ENCODE measurements at regions not wholly inside any gene's neighbourhood (a gene's known extent, or its start where the extent isn't known, plus 50 kb on each side); places are given as distances from the start of the nearest gene placed in this dataset.

DNA sequence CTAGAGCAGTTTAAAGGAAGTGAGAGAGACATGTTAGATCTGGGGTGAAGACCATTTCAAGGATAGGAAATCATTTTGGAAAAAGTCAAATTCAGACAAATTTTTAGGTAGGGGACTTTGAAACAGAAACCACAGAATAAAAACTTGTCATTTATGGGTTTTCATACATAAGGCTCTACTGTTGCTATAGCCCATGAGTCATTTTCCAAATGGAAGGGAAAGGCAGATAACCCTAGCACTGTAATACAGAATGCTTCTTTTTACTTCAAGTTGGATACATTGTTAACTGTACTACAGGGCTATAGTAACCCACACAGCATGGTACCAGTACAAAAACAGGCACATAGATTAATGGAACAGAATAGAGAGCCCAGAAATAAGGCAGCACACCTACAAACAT, 455.4 kb downstream of the EBF1 start:
- DNase-seq (no peak), ATAC-seq (no peak)
- Mint-ChIP-seq H3K4me3 (no peak overlapping the region), H3K27me3 (ENCODE audit: low read depth) (no peaks in the 10 kb centered on the region), H3K4me1 (ENCODE audit: low read depth) (no peaks in the 10 kb centered on the region), H3K9me3 (no peaks in the 10 kb centered on the region), H3K36me3 (ENCODE audit: insufficient read depth) (no peaks in the 10 kb centered on the region)

DNA sequence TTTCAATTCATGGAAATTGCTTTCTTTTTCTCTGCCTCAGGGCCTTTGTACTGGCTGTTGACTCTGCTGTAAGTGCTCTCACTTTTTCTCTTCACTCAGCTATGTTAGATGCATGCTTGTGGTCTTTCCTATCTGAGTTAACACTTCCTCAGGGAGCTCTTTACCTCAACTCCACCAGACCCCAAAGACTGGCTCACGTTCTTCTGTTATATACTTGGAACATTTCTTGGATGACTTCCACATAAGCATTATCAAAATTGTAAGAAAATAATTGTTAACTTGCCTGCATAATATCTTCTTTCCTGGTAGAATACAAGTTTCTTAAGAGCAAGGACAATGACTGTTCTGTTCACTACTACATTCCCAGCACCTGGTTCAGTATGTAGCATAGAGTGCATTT, 455.9 kb downstream of the EBF1 start:
- no peaks in the 10 kb centered on the region for H3K4me1 Mint-ChIP-seq (ENCODE audit: low read depth)
- no peak overlapping the region for H3K4me3 Mint-ChIP-seq
- H3K9me3 Mint-ChIP-seq: no peaks in the 10 kb centered on the region
- H3K36me3 Mint-ChIP-seq (ENCODE audit: insufficient read depth): no peaks in the 10 kb centered on the region
- no peaks in the 10 kb centered on the region for H3K27me3 Mint-ChIP-seq (ENCODE audit: low read depth)
- no peak for DNase-seq
- no peak for ATAC-seq

DNA sequence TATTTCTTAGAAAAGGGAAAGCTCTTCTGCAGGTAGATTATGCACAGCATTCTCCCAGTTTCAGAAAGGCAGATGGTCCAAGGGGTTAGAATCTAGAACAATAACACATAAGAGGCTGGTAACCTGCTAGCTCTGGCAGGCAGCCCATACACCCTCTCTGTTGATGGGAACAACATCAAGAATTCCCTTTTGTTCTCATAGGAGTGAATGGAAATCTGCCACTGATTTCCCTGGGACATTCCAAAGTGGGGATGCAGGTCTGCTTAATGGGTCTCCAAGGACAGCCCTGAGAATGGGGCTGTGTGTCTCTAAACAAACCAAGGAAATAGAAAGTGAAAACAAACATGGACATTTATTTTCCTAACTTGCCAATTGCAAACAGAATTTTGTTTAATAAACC, 456.8 kb downstream of the EBF1 start:
- Mint-ChIP-seq H3K27me3 (ENCODE audit: low read depth) (no peaks in the 10 kb centered on the region), H3K4me1 (ENCODE audit: low read depth) (no peaks in the 10 kb centered on the region), H3K9me3 (no peaks in the 10 kb centered on the region), H3K36me3 (ENCODE audit: insufficient read depth) (no peaks in the 10 kb centered on the region), H3K4me3 (no peak overlapping the region)
- DNase-seq: no peak
- no peak for ATAC-seq

DNA sequence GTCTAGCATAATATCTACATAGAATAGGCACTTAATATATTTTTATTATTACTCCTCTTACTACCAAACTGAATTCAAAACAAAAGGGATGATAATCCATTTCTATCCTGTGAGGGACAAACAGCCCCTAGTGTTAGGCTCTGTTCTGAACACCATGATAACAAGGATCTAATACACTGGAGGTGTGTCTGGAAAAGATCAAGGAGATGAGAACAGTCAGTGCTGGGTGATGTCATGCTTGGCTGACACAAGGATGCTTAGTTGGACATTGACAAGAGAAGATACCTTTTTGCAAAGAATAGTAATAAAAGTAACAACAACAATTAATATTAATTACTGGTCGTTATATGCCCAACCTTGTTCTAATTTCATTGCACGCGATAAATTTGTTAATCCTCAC, 458.7 kb downstream of the EBF1 start:
- H3K36me3 Mint-ChIP-seq (ENCODE audit: insufficient read depth): no peaks in the 10 kb centered on the region
- H3K27me3 Mint-ChIP-seq (ENCODE audit: low read depth): no peaks in the 10 kb centered on the region
- ATAC-seq (no peak), DNase-seq (no peak)
- H3K4me1 Mint-ChIP-seq (ENCODE audit: low read depth): no peaks in the 10 kb centered on the region
- no peaks in the 10 kb centered on the region for H3K9me3 Mint-ChIP-seq
- H3K4me3 Mint-ChIP-seq: no peak overlapping the region

DNA sequence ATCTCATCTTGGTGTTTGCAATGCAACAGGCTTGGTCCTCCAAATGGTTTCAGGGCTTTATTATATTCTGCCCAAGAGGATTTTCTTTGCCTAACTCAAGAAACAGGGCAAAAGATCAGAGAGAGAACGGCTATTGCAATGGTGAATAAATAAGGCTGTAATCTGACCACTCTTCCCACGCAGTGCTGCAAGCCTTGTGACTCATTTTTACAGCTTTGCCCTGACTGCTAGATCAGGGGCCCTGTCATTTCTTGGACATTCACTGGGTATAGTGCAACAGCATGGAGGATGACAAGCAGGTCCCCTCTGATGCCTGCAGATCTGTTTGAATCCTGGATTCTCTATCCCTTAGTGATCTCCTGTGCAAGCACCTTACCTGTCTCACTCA, 459.1 kb downstream of the EBF1 start:
- Mint-ChIP-seq H3K27me3 (ENCODE audit: low read depth) (no peaks in the 10 kb centered on the region), H3K4me1 (ENCODE audit: low read depth) (no peaks in the 10 kb centered on the region), H3K36me3 (ENCODE audit: insufficient read depth) (no peaks in the 10 kb centered on the region), H3K4me3 (no peak overlapping the region), H3K9me3 (no peaks in the 10 kb centered on the region)
- ATAC-seq: no peak
- DNase-seq: no peak

DNA sequence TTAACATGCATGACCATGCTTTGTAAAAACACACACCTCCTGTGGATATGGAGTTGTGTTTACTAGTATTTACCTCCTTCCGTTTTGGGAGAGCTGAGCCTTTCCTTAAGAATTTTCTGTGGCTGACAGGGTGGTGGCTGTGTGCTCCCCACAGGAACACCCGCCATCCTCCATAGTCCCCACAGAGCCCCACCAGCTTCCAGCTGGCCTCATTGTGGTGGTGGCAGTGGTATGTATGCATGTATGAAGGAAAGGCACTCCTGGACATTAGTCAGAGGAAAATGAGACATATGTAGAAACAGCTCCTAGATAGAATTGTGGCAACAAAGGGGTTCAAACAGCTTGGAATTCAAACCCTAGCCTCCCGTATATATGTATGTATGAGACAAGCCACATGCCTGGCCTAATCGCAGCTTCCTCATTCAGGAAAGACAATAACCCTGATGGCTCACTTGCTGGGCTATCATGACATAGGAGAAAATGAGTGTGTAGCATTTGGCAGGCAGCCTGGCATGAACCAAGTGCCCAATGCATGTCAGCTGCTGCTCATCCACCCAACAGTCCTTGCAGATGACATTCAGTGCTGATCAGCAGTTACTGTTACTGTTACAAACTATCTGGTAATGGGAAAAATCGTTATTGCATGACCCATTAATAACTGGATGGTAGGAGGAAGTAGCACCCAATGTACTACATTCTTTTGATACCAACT, 459.7 kb downstream of the EBF1 start:
- Mint-ChIP-seq H3K36me3 (ENCODE audit: insufficient read depth) (no peaks in the 10 kb centered on the region), H3K27me3 (ENCODE audit: low read depth) (no peaks in the 10 kb centered on the region), H3K9me3 (no peaks in the 10 kb centered on the region), H3K4me3 (no peak overlapping the region), H3K4me1 (ENCODE audit: low read depth) (no peaks in the 10 kb centered on the region)
- DNase-seq (no peak), ATAC-seq (no peak)

DNA sequence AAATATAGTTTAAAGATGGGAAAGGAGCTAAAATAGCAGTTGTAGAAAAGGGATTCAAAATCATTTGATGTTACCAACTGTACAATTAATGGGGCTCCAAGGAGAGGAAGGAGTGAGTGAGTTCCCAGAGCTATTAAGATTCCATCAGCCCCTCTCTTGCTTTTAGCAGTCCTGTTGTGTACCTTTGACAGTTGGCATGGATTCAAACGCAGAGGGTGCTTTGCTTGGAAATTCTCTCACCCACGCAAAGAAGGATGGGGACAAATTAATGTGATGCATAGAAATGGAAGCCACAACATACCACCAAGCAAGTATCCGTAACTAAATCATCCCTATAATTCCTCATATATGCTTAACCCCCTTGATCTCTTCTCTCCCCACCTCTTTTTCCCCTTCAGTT, 461.3 kb downstream of the EBF1 start:
- no peaks in the 10 kb centered on the region for H3K9me3 Mint-ChIP-seq
- DNase-seq (no peak), ATAC-seq (no peak)
- H3K36me3 Mint-ChIP-seq (ENCODE audit: insufficient read depth): no peaks in the 10 kb centered on the region
- H3K27me3 Mint-ChIP-seq (ENCODE audit: low read depth): no peaks in the 10 kb centered on the region
- H3K4me3 Mint-ChIP-seq: no peak overlapping the region
- H3K4me1 Mint-ChIP-seq (ENCODE audit: low read depth): no peaks in the 10 kb centered on the region

DNA sequence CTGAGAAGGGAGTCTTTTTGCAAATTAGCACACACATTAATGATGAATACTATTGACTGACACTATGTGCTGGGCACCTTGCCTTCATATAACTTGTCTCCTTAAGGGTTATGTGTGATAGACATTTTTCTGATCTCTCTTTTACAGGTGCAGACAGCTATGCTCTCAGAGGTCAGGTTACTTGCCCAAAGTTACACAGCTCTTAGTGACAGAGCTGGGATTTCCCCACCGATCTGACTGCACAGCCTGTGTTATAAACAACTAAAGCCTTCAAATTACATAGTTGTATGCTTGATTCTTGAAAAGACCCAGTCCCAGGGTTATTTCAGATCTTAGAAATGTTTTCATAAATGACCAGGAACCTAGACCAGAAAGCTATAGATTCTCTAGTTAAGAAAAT, 462.7 kb downstream of the EBF1 start:
- no peak for DNase-seq
- no peaks in the 10 kb centered on the region for H3K27me3 Mint-ChIP-seq (ENCODE audit: low read depth)
- no peak for ATAC-seq
- no peak overlapping the region for H3K4me3 Mint-ChIP-seq
- no peaks in the 10 kb centered on the region for H3K4me1 Mint-ChIP-seq (ENCODE audit: low read depth)
- no peaks in the 10 kb centered on the region for H3K9me3 Mint-ChIP-seq
- H3K36me3 Mint-ChIP-seq (ENCODE audit: insufficient read depth): no peaks in the 10 kb centered on the region

DNA sequence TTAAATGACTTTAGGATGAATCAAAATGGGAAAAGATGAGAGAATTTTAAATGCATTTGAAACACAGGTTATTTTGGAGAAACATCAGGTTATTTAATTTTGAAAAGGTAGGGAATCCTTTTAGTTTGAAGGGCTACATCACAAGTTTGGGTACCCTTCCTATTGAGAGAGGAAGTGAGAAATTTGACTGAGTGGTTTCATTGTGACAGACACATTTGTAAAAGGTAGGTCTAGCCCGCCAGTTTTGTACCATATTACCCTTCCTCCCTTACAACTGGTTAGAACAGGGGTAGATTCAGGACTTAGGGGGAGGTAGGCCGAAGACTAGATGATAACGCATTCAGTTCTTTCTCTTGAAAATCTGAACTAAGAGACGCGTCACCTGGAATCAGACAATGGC, 464.2 kb downstream of the EBF1 start:
- no peak overlapping the region for H3K4me3 Mint-ChIP-seq

DNA sequence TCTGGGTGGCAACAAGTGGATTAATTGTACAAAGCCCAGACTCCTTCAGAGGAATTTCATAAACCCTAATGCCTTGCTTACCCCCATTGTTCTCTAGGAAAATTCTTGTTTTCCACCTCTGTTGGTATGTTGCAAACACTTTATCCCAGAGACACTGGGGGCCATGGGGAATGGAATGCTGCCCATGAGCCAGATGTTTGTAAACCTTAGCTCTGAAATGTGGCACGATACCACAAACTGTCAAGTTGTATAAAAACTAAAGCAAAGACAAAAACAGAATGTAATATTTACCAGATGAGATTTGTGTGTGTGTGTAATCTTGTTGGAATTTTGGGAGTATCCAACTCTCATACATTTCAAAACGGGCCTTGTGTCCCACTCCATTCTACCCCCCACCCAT, 465.0 kb downstream of the EBF1 start:
- H3K4me1 Mint-ChIP-seq (ENCODE audit: low read depth): no peaks in the 10 kb centered on the region
- no peak overlapping the region for H3K4me3 Mint-ChIP-seq
- H3K27me3 Mint-ChIP-seq (ENCODE audit: low read depth): no peaks in the 10 kb centered on the region
- H3K36me3 Mint-ChIP-seq (ENCODE audit: insufficient read depth): no peaks in the 10 kb centered on the region
- no peak for ATAC-seq
- no peak for DNase-seq
- no peaks in the 10 kb centered on the region for H3K9me3 Mint-ChIP-seq

More for the DNA sequence above, 464.2 kb downstream of the EBF1 start:
- DNase-seq (no peak), ATAC-seq (no peak)
- no peaks in the 10 kb centered on the region for H3K36me3 Mint-ChIP-seq (ENCODE audit: insufficient read depth)
- H3K4me1 Mint-ChIP-seq (ENCODE audit: low read depth): no peaks in the 10 kb centered on the region
- H3K27me3 Mint-ChIP-seq (ENCODE audit: low read depth): no peaks in the 10 kb centered on the region
- H3K9me3 Mint-ChIP-seq: no peaks in the 10 kb centered on the region

DNA sequence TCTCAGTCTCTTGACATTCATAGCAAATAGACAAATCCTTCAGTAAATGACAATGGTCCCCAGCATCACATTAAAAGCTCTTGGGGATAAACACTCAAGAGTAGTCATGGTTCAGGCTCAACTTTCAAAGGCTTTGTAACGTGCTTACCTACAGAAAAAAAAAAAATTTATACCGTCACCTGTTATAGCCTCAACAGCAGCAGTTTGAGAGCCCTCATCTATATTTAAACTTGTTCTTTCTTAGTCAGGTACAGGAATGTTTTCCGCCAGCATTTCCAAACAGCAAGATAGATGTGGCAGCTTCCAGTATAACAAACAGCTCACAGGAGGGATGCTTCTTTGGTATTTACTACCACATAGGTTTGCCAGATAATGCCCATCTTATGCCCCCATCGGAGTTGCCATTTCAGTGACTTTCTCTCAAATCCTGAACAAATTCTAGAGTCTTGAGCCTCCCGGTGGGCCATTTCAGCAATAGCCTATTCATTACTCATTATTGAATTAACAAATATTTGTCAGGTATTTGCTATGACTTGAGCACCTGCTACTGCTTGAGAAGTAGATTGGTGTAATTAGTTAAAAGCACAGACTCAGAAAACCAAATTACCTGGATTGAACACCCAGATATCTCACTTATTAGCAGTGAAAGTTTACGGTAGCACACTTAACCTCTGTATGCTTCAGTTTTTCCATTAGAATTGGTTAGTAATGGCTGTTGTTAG, 470.0 kb downstream of the EBF1 start:
- DNase-seq: no peak
- H3K27me3 Mint-ChIP-seq (ENCODE audit: low read depth): no peaks in the 10 kb centered on the region
- H3K4me3 Mint-ChIP-seq: no peak overlapping the region
- H3K4me1 Mint-ChIP-seq (ENCODE audit: low read depth): no peaks in the 10 kb centered on the region
- no peaks in the 10 kb centered on the region for H3K9me3 Mint-ChIP-seq
- no peak for ATAC-seq
- no peaks in the 10 kb centered on the region for H3K36me3 Mint-ChIP-seq (ENCODE audit: insufficient read depth)

DNA sequence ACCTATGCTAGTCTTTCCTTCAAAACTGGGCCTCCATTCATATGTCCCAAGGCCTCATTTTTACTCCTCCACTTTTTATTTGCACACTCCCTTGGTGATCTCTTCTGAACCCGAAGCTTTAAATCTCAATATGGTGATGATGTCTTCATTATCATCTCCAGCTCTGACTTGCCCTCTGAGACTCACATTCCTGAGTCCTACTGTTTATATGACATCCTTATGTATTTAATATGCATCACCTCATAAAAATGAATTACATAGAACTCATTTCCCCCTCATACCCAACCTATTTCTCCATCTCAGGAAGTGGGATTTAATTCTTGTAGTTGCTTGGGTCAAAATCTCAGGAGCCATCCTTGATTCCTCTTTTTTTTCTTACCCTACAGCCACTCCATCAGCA, 473.0 kb downstream of the EBF1 start:
- Mint-ChIP-seq H3K36me3 (ENCODE audit: insufficient read depth) (no peaks in the 10 kb centered on the region), H3K4me3 (no peak overlapping the region), H3K27me3 (ENCODE audit: low read depth) (no peaks in the 10 kb centered on the region), H3K4me1 (ENCODE audit: low read depth) (no peaks in the 10 kb centered on the region), H3K9me3 (no peaks in the 10 kb centered on the region)
- ATAC-seq: no peak
- no peak for DNase-seq

DNA sequence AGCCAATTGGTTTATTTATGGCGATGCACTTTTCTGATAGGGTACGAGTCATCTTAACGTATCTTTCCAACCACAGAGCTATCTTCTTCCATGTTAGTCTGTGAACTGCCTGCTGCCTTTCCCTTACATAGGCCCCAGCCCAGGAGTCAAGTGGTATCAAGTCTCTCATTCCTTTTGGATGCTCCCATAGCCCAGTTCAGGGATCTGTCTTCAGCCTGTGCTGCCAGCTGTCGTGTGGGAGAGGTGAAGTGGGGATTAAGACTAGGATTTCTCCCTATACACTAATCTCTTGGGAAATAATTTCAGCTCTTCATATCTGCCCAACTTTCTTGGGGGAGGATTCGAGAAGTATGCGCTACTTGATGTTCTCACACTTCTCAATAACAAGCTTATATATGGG, 475.7 kb downstream of the EBF1 start:
- no peaks in the 10 kb centered on the region for H3K9me3 Mint-ChIP-seq
- ATAC-seq (no peak), DNase-seq (no peak)
- H3K27me3 Mint-ChIP-seq (ENCODE audit: low read depth): no peaks in the 10 kb centered on the region
- H3K36me3 Mint-ChIP-seq (ENCODE audit: insufficient read depth): no peaks in the 10 kb centered on the region
- H3K4me3 Mint-ChIP-seq: no peak overlapping the region
- no peaks in the 10 kb centered on the region for H3K4me1 Mint-ChIP-seq (ENCODE audit: low read depth)

DNA sequence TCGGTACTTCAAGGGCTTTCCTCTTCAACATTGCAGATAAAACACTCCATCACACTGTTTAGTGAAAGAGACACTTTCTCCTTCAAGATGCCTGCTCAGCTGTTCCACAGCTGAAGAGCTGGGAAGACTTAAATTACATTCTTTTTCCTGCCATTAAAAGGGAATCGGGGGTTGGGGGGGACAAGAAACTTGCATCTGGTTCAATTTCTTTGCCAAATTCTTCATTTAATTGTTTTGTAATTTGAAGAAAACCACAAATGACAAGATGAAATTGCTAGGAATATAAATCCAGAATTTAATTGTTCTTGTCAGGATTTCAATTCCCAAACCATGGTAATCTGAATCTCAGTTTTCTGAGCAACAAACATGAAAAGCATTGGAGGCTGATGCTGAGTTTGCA, 478.3 kb downstream of the EBF1 start:
- no peak for DNase-seq
- Mint-ChIP-seq H3K36me3 (ENCODE audit: insufficient read depth) (no peaks in the 10 kb centered on the region), H3K4me1 (ENCODE audit: low read depth) (no peaks in the 10 kb centered on the region), H3K4me3 (no peak overlapping the region), H3K9me3 (no peaks in the 10 kb centered on the region), H3K27me3 (ENCODE audit: low read depth) (no peaks in the 10 kb centered on the region)
- no peak for ATAC-seq

DNA sequence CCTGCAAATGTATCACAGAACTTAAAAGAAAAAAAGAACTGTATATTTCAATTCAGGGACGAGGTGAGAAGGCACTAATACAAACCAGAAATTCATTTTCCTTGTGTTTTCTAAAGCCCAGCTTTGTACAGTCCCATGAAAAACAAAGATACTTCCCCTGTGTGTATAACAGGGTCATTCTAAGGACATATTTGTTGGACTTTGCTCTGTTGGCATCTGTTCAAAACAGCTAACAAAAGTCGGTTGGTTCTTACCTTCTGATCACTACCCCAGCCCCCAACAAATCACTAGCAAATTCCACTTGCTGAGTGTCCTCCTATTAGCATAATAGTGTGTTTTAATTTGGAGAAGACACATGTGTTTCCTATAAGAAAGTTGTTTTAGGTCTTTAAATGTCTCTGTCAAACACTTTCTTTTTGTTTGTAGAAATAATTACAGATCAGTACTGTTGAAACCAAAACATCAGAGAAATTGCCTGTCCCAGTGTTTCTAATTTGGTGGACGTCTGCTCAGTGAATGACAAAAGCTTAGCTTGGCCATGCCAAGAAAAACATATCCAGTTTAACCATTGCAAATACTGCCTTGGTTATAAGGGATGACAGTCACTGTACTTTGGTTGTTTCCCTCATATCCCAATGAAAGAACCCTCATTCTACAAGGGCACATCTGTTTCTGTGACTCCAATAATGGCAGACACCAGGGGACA, 480.5 kb downstream of the EBF1 start:
- H3K27me3 Mint-ChIP-seq (ENCODE audit: low read depth): no peaks in the 10 kb centered on the region
- H3K4me3 Mint-ChIP-seq: no peak overlapping the region
- H3K36me3 Mint-ChIP-seq (ENCODE audit: insufficient read depth): no peaks in the 10 kb centered on the region
- no peak for DNase-seq
- H3K9me3 Mint-ChIP-seq: no peaks in the 10 kb centered on the region
- no peaks in the 10 kb centered on the region for H3K4me1 Mint-ChIP-seq (ENCODE audit: low read depth)
- no peak for ATAC-seq
